Activated CD4-positive, alpha-beta memory T cell treated with anti-CD3 and anti-CD28 coated beads for 36 hours (primary cell): ENCODE measurements at regions not wholly inside any gene's neighbourhood (a gene's known extent, or its start where the extent isn't known, plus 50 kb on each side); places are given as distances from the start of the nearest gene placed in this dataset.
"Not testable (repeated sequence)": the region's sequence is repeated elsewhere in the genome, so short reads cannot be mapped to it uniquely, and the experiment has no call there.

ENCODE experiments used
- CTCF ChIA-PET: fragments of 350-600 bp; sonication (Branson Sonifier 250); formaldehyde crosslinking; loops from one replicate; lab custom pipeline; 2021; ENCODE audit warnings: antibody characterized with exemption, inconsistent platforms; lab: Charles Lee
- POLR2A ChIA-PET: fragments of 350-600 bp; sonication (Branson Sonifier 250); formaldehyde crosslinking; loops from one replicate; lab custom pipeline; 2021; ENCODE audit warnings: antibody characterized with exemption; lab: Charles Lee
- DNase-seq: peaks from one replicate; pipeline ENCODE4 v3.0.0-alpha.2; 2020
- H3K27ac Mint-ChIP-seq: one replicate; pipeline ENCODE4 v1.8.0; 2021; ENCODE audit warnings: mixed read lengths
- H3K27me3 Mint-ChIP-seq: one replicate; pipeline ENCODE4 v1.8.0; 2021; ENCODE audit warnings: mixed read lengths
- H3K36me3 Mint-ChIP-seq: one replicate; pipeline ENCODE4 v1.8.0; 2021; ENCODE audit warnings: mixed read lengths
- H3K4me1 Mint-ChIP-seq: one replicate; pipeline ENCODE4 v1.8.0; 2021; ENCODE audit warnings: low read depth, mixed read lengths
- H3K4me3 Mint-ChIP-seq: one replicate; pipeline ENCODE4 v1.8.0; 2021; ENCODE audit warnings: mild to moderate bottlenecking, mixed read lengths
- H3K9me3 Mint-ChIP-seq: one replicate; pipeline ENCODE4 v1.8.0; 2021; ENCODE audit warnings: mixed read lengths
- intact Hi-C: fragments of 100-400 bp; cut with micrococcal nuclease; formaldehyde crosslinking; loops from one replicate; pipeline ENCODE4 v1.15.1; 2023

GRCh38 chr7:131941291-131941690 is 384.9 kb upstream of the PODXL start:
- Mint-ChIP-seq H3K9me3 (no peaks in the 10 kb centered on the region), H3K4me1 (no peaks in the 10 kb centered on the region), H3K27me3 (peaks cover 18% of the 10 kb centered on the region), H3K36me3 (no peaks in the 10 kb centered on the region), H3K4me3 (no peak overlapping the region), H3K27ac (no peak overlapping the region)
- ChIA-PET CTCF (interaction anchor here (0.8 kb wide), 1 partner anchor 83 kb away, joined by 3 read pairs; no protein-coding TSS in a partner anchor), POLR2A (no interaction called here)
- intact Hi-C loops, result no loop called here
- DNase-seq, result no peak

DNA sequence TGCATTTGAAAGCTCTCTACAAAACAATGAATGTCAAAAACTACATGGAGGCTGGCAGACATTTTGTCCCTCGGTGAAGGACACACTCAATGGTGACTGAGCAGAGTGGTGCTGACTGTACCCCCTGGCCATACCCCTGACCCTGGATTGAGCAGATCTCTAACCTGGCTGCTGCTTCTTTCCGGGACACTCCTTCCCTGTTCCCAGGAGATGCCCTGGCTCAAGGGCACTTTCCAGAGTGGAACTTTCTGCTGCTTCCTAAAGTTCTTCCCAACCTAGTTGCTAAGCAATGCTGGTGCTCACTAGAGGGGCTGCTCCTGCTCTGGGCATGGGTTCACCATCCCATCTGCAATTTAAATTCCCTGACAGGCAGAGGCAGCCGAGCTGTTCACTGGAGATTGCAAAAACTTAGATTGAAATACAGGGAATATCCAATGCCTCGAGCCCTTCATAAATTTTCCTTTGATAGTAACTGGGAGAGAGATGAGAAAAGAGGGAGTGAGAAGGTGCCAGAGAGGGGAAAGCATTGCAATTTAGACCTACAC is 384.3 kb upstream of the PODXL start:
- Mint-ChIP-seq H3K27me3 (peaks cover 16% of the 10 kb centered on the region), H3K36me3 (no peaks in the 10 kb centered on the region), H3K9me3 (no peaks in the 10 kb centered on the region), H3K4me1 (no peaks in the 10 kb centered on the region), H3K27ac (no peak overlapping the region), H3K4me3 (no peak overlapping the region)
- intact Hi-C loops, result no loop called here
- ChIA-PET CTCF (interaction anchor here (0.8 kb wide), 1 partner anchor 82 kb away, joined by 3 read pairs; no protein-coding TSS in a partner anchor), POLR2A (no interaction called here)
- DNase-seq, result no peak

- H3K36me3 Mint-ChIP-seq, CTCF ChIA-PET, H3K27ac Mint-ChIP-seq, H3K9me3 Mint-ChIP-seq, intact Hi-C loops, POLR2A ChIA-PET, DNase-seq, H3K4me3 Mint-ChIP-seq, H3K27me3 Mint-ChIP-seq, H3K4me1 Mint-ChIP-seq: not testable (repeated sequence)
These were observed 382.4 kb upstream of the PODXL start for GRCh38 chr7:131938788-131939187.

GRCh38 chr7:131937868-131938267 is 381.4 kb upstream of the PODXL start:
- Mint-ChIP-seq H3K27me3 (peaks cover 7% of the 10 kb centered on the region), H3K9me3 (no peaks in the 10 kb centered on the region), H3K27ac (no peak overlapping the region), H3K4me1 (no peaks in the 10 kb centered on the region), H3K36me3 (no peaks in the 10 kb centered on the region), H3K4me3 (no peak overlapping the region)
- DNase-seq, result no peak
- ChIA-PET CTCF (no interaction called here), POLR2A (no interaction called here)
- intact Hi-C loops, result no loop called here

DNA sequence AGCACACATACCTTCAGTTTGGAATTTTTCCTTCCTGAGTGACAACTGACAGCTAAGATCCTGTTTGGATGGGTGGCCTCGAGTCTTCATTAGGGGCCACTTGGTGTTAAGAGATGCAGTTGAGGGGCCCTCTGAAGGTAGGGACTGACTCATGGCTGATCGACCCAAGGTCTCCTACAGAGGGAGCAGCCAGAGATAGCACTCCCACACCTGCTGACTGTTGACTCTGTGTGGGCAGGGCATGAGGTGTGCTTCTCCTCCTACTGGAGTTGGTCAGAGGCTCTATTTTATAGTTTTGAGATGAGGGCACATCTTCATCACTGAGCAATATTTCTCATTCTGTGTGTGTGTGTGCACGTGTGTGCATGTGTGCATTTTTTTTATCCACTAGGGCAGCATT is 378.8 kb upstream of the PODXL start:
- peaks cover 5% of the 10 kb centered on the region for H3K27me3 Mint-ChIP-seq
- H3K27ac Mint-ChIP-seq, result no peak overlapping the region
- H3K9me3 Mint-ChIP-seq, result no peaks in the 10 kb centered on the region
- intact Hi-C loops, result no loop called here
- no peak for DNase-seq
- H3K4me3 Mint-ChIP-seq, result no peak overlapping the region
- no peaks in the 10 kb centered on the region for H3K36me3 Mint-ChIP-seq
- ChIA-PET POLR2A (no interaction called here), CTCF (no interaction called here)
- no peaks in the 10 kb centered on the region for H3K4me1 Mint-ChIP-seq

GRCh38 chr7:131934452-131934851 is 378.0 kb upstream of the PODXL start:
- no peaks in the 10 kb centered on the region for H3K9me3 Mint-ChIP-seq
- no peaks in the 10 kb centered on the region for H3K4me1 Mint-ChIP-seq
- H3K27me3 Mint-ChIP-seq, result peaks cover 5% of the 10 kb centered on the region
- ChIA-PET CTCF (no interaction called here), POLR2A (no interaction called here)
- no peak overlapping the region for H3K27ac Mint-ChIP-seq
- intact Hi-C loops, result no loop called here
- DNase-seq, result no peak
- H3K4me3 Mint-ChIP-seq, result no peak overlapping the region
- no peaks in the 10 kb centered on the region for H3K36me3 Mint-ChIP-seq

DNA sequence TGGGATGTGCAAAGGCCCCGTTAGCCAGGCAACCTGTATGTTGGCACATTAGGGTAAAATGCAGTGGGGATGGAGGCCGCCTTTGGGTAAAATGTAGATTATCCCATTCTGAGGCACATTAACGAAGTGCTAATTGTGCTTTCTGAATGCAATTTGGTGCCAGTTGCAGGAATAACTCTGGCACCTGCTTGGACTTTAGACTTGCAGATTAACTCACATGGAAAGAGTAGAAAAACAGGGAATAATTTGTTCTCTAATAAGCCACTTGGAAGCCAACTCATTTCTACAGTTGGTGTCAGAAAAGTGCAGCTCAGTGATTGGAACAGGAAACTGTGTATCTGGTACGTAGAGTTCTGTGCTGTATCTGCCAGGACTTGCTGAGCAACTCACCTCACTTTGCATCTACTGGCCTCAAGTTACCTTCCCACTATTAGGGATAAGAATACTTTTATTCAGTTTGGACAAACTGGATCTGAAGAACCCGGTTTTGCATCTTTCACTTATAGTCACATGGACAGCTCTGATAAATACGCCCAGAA is 377.4 kb upstream of the PODXL start:
- intact Hi-C loops, result no loop called here
- DNase-seq, result no peak
- Mint-ChIP-seq H3K27me3 (peaks cover 5% of the 10 kb centered on the region), H3K4me1 (no peaks in the 10 kb centered on the region), H3K4me3 (no peak overlapping the region), H3K9me3 (no peaks in the 10 kb centered on the region), H3K27ac (no peak overlapping the region), H3K36me3 (no peaks in the 10 kb centered on the region)
- ChIA-PET POLR2A (no interaction called here), CTCF (no interaction called here)

DNA sequence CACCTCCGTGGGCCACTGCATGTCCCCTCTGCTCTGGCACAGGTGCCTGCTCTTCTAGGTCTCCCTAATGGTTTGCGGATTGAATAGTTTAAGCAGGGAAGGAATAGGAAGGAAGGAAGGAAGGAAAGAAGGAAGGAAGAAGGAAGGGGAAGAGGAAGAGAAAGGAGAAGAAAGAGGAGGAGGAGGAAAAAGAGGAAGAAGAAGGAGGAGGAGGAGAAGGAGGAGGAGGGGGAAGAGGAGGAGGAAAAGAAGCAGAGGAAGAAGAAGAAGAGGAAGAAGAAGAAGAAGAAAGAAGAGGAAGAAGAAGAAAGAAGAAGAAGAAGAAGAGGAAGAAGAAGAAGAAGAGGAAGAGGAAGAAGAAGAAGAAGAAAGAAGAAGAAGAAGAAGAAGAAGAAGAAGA is 376.8 kb upstream of the PODXL start:
- CTCF ChIA-PET, H3K27ac Mint-ChIP-seq, intact Hi-C loops, POLR2A ChIA-PET, DNase-seq, H3K27me3 Mint-ChIP-seq, H3K36me3 Mint-ChIP-seq, H3K4me1 Mint-ChIP-seq, H3K9me3 Mint-ChIP-seq, H3K4me3 Mint-ChIP-seq: not testable (repeated sequence)

DNA sequence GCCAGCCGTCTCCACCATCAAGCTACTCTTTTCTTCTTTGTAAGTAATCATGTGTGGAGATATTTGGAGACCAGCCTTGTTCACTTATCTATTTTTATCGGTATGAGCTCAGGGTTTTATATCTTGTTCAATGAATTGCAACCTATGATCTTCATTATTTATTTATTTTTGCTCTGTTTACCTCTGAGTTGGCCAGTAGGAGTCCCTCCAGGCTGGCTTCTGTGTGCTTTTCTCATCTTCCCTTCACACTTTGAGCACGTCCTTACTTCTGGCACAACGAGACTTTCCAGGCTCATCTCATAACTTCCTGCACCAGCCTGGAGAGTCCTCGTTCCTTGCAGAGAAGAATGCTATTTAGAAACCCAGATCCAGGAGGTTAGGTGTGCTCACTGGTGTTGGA is 375.8 kb upstream of the PODXL start:
- no peak for DNase-seq
- Mint-ChIP-seq H3K9me3 (no peaks in the 10 kb centered on the region), H3K27me3 (peaks cover 8% of the 10 kb centered on the region), H3K27ac (no peak overlapping the region), H3K4me3 (no peak overlapping the region), H3K4me1 (no peaks in the 10 kb centered on the region), H3K36me3 (no peaks in the 10 kb centered on the region)
- intact Hi-C loops, result no loop called here
- ChIA-PET CTCF (no interaction called here), POLR2A (no interaction called here)

DNA sequence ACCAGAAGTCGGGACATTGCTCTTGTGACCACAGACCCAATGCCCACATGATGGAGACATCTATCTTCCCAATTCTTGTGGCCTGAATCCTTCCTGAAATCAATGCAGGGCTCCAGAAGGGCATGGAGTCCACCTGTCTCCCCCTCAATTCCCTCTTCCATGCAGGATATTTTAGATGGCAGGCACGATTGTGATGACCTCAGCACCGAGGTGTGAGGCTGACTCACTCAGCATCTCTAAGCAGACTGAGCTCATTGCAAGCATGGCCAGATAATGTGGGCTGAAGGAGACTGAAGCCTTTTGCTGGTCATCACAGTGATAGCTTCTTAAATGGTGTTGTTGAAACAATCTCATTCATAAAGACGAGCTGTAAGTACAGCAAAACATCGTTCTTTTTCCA is 374.9 kb upstream of the PODXL start:
- DNase-seq, result no peak
- Mint-ChIP-seq H3K4me1 (no peaks in the 10 kb centered on the region), H3K27ac (no peak overlapping the region), H3K9me3 (no peaks in the 10 kb centered on the region), H3K36me3 (no peaks in the 10 kb centered on the region), H3K27me3 (peaks cover 6% of the 10 kb centered on the region), H3K4me3 (no peak overlapping the region)
- ChIA-PET CTCF (interaction anchor here (0.7 kb wide), 1 partner anchor 14 kb away, joined by 3 read pairs; no protein-coding TSS in a partner anchor), POLR2A (no interaction called here)
- intact Hi-C loops, result no loop called here

- no peaks in the 10 kb centered on the region for H3K9me3 Mint-ChIP-seq
- intact Hi-C loops, result no loop called here
- H3K27me3 Mint-ChIP-seq, result peaks cover 3% of the 10 kb centered on the region
- no peaks in the 10 kb centered on the region for H3K36me3 Mint-ChIP-seq
- H3K4me3 Mint-ChIP-seq, result no peak overlapping the region
- no peaks in the 10 kb centered on the region for H3K4me1 Mint-ChIP-seq
- ChIA-PET POLR2A (no interaction called here), CTCF (no interaction called here)
- DNase-seq, result no peak
- H3K27ac Mint-ChIP-seq, result no peak overlapping the region
These were observed 373.2 kb upstream of the PODXL start for GRCh38 chr7:131929632-131930031.

- no peaks in the 10 kb centered on the region for H3K9me3 Mint-ChIP-seq
- H3K27me3 Mint-ChIP-seq, result peaks cover 3% of the 10 kb centered on the region
- intact Hi-C loops, result no loop called here
- DNase-seq, result no peak
- H3K36me3 Mint-ChIP-seq, result no peaks in the 10 kb centered on the region
- H3K4me1 Mint-ChIP-seq, result no peaks in the 10 kb centered on the region
- H3K4me3 Mint-ChIP-seq, result no peak overlapping the region
- no peak overlapping the region for H3K27ac Mint-ChIP-seq
- CTCF ChIA-PET, result no interaction called here
- POLR2A ChIA-PET, result no interaction called here
These were observed 371.5 kb upstream of the PODXL start for GRCh38 chr7:131927770-131928423.

GRCh38 chr7:131925636-131926035 is 369.2 kb upstream of the PODXL start:
- Mint-ChIP-seq H3K36me3 (no peaks in the 10 kb centered on the region), H3K4me3 (no peak overlapping the region), H3K27me3 (peaks cover 3% of the 10 kb centered on the region), H3K4me1 (no peaks in the 10 kb centered on the region), H3K9me3 (no peaks in the 10 kb centered on the region), H3K27ac (no peak overlapping the region)
- ChIA-PET CTCF (no interaction called here), POLR2A (no interaction called here)
- intact Hi-C loops, result no loop called here
- no peak for DNase-seq
